ENCODE measurements at regions not wholly inside any gene's neighbourhood (a gene's known extent, or its start where the extent isn't known, plus 50 kb on each side); places are given as distances from the start of the nearest gene placed in this dataset.

DNA sequence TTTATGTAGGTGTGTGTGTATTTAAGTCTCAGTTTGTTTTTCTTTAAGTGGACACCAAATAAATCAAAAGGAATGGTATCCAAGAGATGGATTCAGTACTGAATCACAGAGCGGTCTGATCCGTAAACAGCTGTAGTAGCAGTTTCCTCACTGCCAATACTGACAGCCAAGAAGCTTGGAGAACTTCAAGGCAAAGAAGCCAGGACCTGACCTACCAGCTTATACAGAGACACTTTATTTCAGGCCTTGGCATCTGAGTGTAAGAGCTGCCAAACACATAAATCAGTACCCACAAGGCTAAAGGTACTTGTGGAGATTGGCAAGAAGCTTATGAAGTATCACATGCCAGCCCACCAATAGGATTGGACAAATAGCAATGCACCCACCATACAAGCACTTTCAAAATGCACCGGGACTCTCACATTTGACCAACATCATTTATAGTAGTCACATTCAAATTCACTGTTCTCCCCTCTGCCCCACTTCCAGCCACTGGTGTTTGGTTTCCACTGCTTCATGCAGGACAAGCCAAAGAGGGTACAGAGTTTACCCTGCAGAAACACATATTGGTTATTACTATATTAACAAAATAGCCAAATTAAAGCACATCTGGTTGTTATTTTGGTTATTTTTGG lies 357.9 kb downstream of the KLF12 start:
- H3K27ac Mint-ChIP-seq: peak overlapping the region in 8 of 9 donors; percentile 45 to 84 (median 60)
- no peaks in the 10 kb centered on the region for H3K27me3 Mint-ChIP-seq
- intact Hi-C loops (cut with micrococcal nuclease): loop anchor here in 1 of 2 donors (2.0 kb wide), 1 partner anchor 17 kb away; no protein-coding TSS in a partner anchor
- H3K4me1 ChIP-seq (ENCODE audit: control insufficient read depth in 2 of 2, insufficient read depth in 2 of 2, low read length in 2 of 2): peaks cover 0 to 8% of the 10 kb centered on the region in 2 donors
- peaks cover 0 to 12% (median 0%) of the 10 kb centered on the region in 3 experiments for H3K36me3 ChIP-seq (ENCODE audit: control insufficient read depth in 2 of 3, insufficient read depth in 3 of 3, low read length in 3 of 3)
- POLR2A ChIA-PET: interaction anchor here (0.6 to 1.8 kb wide), 2 partner anchors 10 to 45 kb away, joined by 5 to 7 read pairs; no protein-coding TSS in a partner anchor
- peak overlapping the region in 1 of 10 donors; percentile 15 for H3K4me3 Mint-ChIP-seq
- ATAC-seq (no peak), DNase-seq (no peak)
- CTCF ChIA-PET: no interaction called here
- H3K4me3 ChIP-seq (ENCODE audit: low read length): no peak overlapping the region
- peaks cover 5 to 44% (median 16%) of the 10 kb centered on the region in 11 donors for H3K9me3 Mint-ChIP-seq
- peaks cover 0 to 53% (median 43%) of the 10 kb centered on the region in 7 donors for H3K4me1 Mint-ChIP-seq
- no peaks in the 10 kb centered on the region for H3K9me3 ChIP-seq (ENCODE audit: control insufficient read depth in 2 of 3, low read length in 3 of 3)
- peaks cover 32 to 79% (median 60%) of the 10 kb centered on the region in 5 donors for H3K36me3 Mint-ChIP-seq
- no peaks in the 10 kb centered on the region for H3K27me3 ChIP-seq (ENCODE audit: control insufficient read depth in 2 of 2, insufficient read depth in 2 of 2, low read length in 2 of 2)
- H3K27ac ChIP-seq (ENCODE audit: low read depth, low read length): no peak overlapping the region

DNA sequence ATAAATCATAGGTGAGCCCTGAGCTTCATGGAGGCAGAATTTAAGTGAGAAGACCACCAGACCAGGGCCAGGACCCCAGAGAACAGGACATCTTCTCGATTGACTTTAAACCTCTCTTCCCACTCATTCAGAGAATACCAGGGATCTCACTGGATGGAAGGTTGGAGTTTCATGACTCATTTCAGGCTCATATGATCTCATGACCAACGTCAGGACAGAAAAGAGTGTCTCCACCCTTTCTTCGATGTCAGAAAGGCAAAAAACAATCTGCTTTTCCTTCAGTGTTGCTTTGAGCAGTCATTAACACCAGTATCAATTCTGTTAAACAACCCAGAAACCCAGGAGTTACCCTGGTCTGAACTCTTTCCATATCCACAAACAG lies 361.0 kb downstream of the KLF12 start:
- no peak for ATAC-seq
- POLR2A ChIA-PET: interaction anchor here (0.5 to 1.0 kb wide), 3 partner anchors 7 to 367 kb away, joined by 3 read pairs; no protein-coding TSS in a partner anchor

GRCh38 chr13:73772449-73773167 lies 361.6 kb downstream of the KLF12 start:
- H3K4me1 ChIP-seq (ENCODE audit: control insufficient read depth in 2 of 2, insufficient read depth in 2 of 2, low read length in 2 of 2): peaks cover 7 to 28% of the 10 kb centered on the region in 2 donors
- ChIA-PET POLR2A (interaction anchor here (0.5 kb wide), 1 partner anchor 367 kb away, joined by 3 read pairs; no protein-coding TSS in a partner anchor), CTCF (no interaction called here)
- Mint-ChIP-seq H3K36me3 (peaks cover 32 to 64% (median 49%) of the 10 kb centered on the region in 5 donors), H3K27ac (peak overlapping the region in 8 of 9 donors; percentile 80 to 91 (median 85)), H3K9me3 (peaks cover 2 to 37% (median 13%) of the 10 kb centered on the region in 11 donors), H3K4me1 (peaks cover 11 to 71% (median 68%) of the 10 kb centered on the region in 7 donors), H3K4me3 (peak overlapping the region in 7 of 10 donors; percentile 6 to 45 (median 26)), H3K27me3 (no peaks in the 10 kb centered on the region)
- H3K4me3 ChIP-seq (ENCODE audit: low read length): no peak overlapping the region
- no peaks in the 10 kb centered on the region for H3K27me3 ChIP-seq (ENCODE audit: control insufficient read depth in 2 of 2, insufficient read depth in 2 of 2, low read length in 2 of 2)
- no peak for ATAC-seq
- intact Hi-C loops (cut with micrococcal nuclease): no loop called here
- H3K9me3 ChIP-seq (ENCODE audit: control insufficient read depth in 2 of 3, low read length in 3 of 3): no peaks in the 10 kb centered on the region
- H3K36me3 ChIP-seq (ENCODE audit: control insufficient read depth in 2 of 3, insufficient read depth in 3 of 3, low read length in 3 of 3): peaks cover 0 to 7% (median 0%) of the 10 kb centered on the region in 3 experiments
- H3K27ac ChIP-seq (ENCODE audit: low read depth, low read length): no peak overlapping the region
- peak in 1 of 9 donors; percentile 9 for DNase-seq

More for the DNA sequence above, 361.0 kb downstream of the KLF12 start:
- H3K9me3 ChIP-seq (ENCODE audit: control insufficient read depth in 2 of 3, low read length in 3 of 3): no peaks in the 10 kb centered on the region
- no peak for DNase-seq
- H3K27me3 Mint-ChIP-seq: no peaks in the 10 kb centered on the region
- H3K36me3 Mint-ChIP-seq: peaks cover 32 to 65% (median 49%) of the 10 kb centered on the region in 5 donors
- intact Hi-C loops (cut with micrococcal nuclease): no loop called here
- H3K27ac ChIP-seq (ENCODE audit: low read depth, low read length): no peak overlapping the region
- no peak overlapping the region for H3K4me3 ChIP-seq (ENCODE audit: low read length)
- H3K4me1 ChIP-seq (ENCODE audit: control insufficient read depth in 2 of 2, insufficient read depth in 2 of 2, low read length in 2 of 2): peaks cover 1 to 22% of the 10 kb centered on the region in 2 donors
- CTCF ChIA-PET: no interaction called here
- H3K4me1 Mint-ChIP-seq: peaks cover 6 to 66% (median 62%) of the 10 kb centered on the region in 7 donors
- peaks cover 0 to 7% (median 0%) of the 10 kb centered on the region in 3 experiments for H3K36me3 ChIP-seq (ENCODE audit: control insufficient read depth in 2 of 3, insufficient read depth in 3 of 3, low read length in 3 of 3)
- H3K9me3 Mint-ChIP-seq: peaks cover 2 to 37% (median 13%) of the 10 kb centered on the region in 11 donors
- peak overlapping the region in 5 of 10 donors; percentile 16 to 45 (median 25) for H3K4me3 Mint-ChIP-seq
- no peaks in the 10 kb centered on the region for H3K27me3 ChIP-seq (ENCODE audit: control insufficient read depth in 2 of 2, insufficient read depth in 2 of 2, low read length in 2 of 2)
- peak overlapping the region in 8 of 9 donors; percentile 77 to 91 (median 85) for H3K27ac Mint-ChIP-seq

DNA sequence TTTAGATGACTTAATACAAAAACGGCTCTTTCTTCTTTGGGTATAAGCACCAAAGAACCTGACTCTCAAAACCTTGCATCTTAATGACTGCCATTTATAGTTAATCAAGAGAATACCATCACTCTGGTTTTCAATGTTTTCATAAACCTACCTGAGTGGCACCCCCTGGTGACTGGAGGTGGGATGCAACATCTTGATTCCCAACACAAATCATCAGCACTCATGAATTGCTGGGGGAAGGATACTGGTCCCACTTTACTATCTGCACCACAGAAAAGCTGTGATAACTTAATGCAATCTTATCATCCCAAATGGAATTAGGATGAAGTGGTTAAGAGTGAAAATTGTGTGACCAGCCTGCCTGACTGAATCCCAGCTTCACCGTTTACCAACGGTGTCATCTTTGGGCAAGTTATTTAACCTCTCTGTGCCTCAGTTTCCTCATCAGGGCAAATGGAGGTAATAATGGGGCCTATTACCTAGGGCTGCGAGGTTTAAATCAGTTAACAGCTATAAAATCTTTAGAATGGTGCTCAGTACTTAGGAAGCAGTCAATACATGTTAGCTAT lies 366.4 kb downstream of the KLF12 start:
- no peaks in the 10 kb centered on the region for H3K27me3 Mint-ChIP-seq
- ChIA-PET CTCF (interaction anchor here (0.7 to 4.0 kb wide), 7 partner anchors 11 to 519 kb away, joined by 3 to 41 read pairs (median 6); no protein-coding TSS in a partner anchor), POLR2A (interaction anchor here (0.8 to 4.7 kb wide), 11 partner anchors 10 to 1559 kb away, joined by 3 to 43 read pairs (median 3); partner anchors contain the start of gene KLF12)
- peak in 3 of 9 donors; percentile 17 to 23 (median 19) for DNase-seq
- Histone ChIP-seq H3K27ac (ENCODE audit: low read depth, low read length) (peak overlapping the region; percentile 77), H3K4me1 (ENCODE audit: control insufficient read depth in 2 of 2, insufficient read depth in 2 of 2, low read length in 2 of 2) (peaks cover 37 to 52% of the 10 kb centered on the region in 2 donors), H3K27me3 (ENCODE audit: control insufficient read depth in 2 of 2, insufficient read depth in 2 of 2, low read length in 2 of 2) (no peaks in the 10 kb centered on the region), H3K4me3 (ENCODE audit: low read length) (no peak overlapping the region), H3K36me3 (ENCODE audit: control insufficient read depth in 2 of 3, insufficient read depth in 3 of 3, low read length in 3 of 3) (peaks cover 0 to under 1% (median 0%) of the 10 kb centered on the region in 3 experiments), H3K9me3 (ENCODE audit: control insufficient read depth in 2 of 3, low read length in 3 of 3) (no peaks in the 10 kb centered on the region)
- peaks cover 37 to 91% (median 86%) of the 10 kb centered on the region in 7 donors for H3K4me1 Mint-ChIP-seq
- intact Hi-C loops (cut with micrococcal nuclease): loop anchor here (1.0 to 5.0 kb wide), 11 partner anchors 14 to 1559 kb away; no protein-coding TSS in a partner anchor
- peaks cover 21 to 44% (median 42%) of the 10 kb centered on the region in 5 donors for H3K36me3 Mint-ChIP-seq
- H3K4me3 Mint-ChIP-seq: peak overlapping the region in 8 of 10 donors; percentile 34 to 86 (median 78)
- peaks cover 0 to 30% (median 4%) of the 10 kb centered on the region in 11 donors for H3K9me3 Mint-ChIP-seq
- ATAC-seq: no peak
- peak overlapping the region; percentile 73 to 100 (median 98) for H3K27ac Mint-ChIP-seq

- no peak overlapping the region for H3K4me3 ChIP-seq (ENCODE audit: low read length)
- H3K9me3 ChIP-seq (ENCODE audit: control insufficient read depth in 2 of 3, low read length in 3 of 3): no peaks in the 10 kb centered on the region
- DNase-seq (peak in 7 of 9 donors; percentile 27 to 53 (median 41)), ATAC-seq (no peak)
- peaks cover 16 to 44% (median 42%) of the 10 kb centered on the region in 5 donors for H3K36me3 Mint-ChIP-seq
- H3K27me3 Mint-ChIP-seq: no peaks in the 10 kb centered on the region
- POLR2A ChIA-PET: interaction anchor here (0.8 to 4.7 kb wide), 13 partner anchors 10 to 1559 kb away, joined by 3 to 43 read pairs (median 5); partner anchors contain the start of gene KLF12
- CTCF ChIA-PET: interaction anchor here (0.5 to 4.0 kb wide), 7 partner anchors 11 to 520 kb away, joined by 3 to 41 read pairs (median 6); no protein-coding TSS in a partner anchor
- no peaks in the 10 kb centered on the region for H3K27me3 ChIP-seq (ENCODE audit: control insufficient read depth in 2 of 2, insufficient read depth in 2 of 2, low read length in 2 of 2)
- peaks cover 37 to 52% of the 10 kb centered on the region in 2 donors for H3K4me1 ChIP-seq (ENCODE audit: control insufficient read depth in 2 of 2, insufficient read depth in 2 of 2, low read length in 2 of 2)
- peak overlapping the region; percentile 77 for H3K27ac ChIP-seq (ENCODE audit: low read depth, low read length)
- H3K27ac Mint-ChIP-seq: peak overlapping the region; percentile 73 to 100 (median 98)
- intact Hi-C loops (cut with micrococcal nuclease): loop anchor here (1.0 to 5.0 kb wide), 11 partner anchors 13 to 1560 kb away; no protein-coding TSS in a partner anchor
- H3K4me1 Mint-ChIP-seq: peaks cover 34 to 91% (median 86%) of the 10 kb centered on the region in 7 donors
- H3K4me3 Mint-ChIP-seq: peak overlapping the region; percentile 18 to 86 (median 70)
- peaks cover 0 to 30% (median 2%) of the 10 kb centered on the region in 11 donors for H3K9me3 Mint-ChIP-seq
- H3K36me3 ChIP-seq (ENCODE audit: control insufficient read depth in 2 of 3, insufficient read depth in 3 of 3, low read length in 3 of 3): peaks cover 0 to 4% (median 0%) of the 10 kb centered on the region in 3 experiments
These were observed 366.9 kb downstream of the KLF12 start for GRCh38 chr13:73767191-73767741.

Measured in naive thymus-derived CD4-positive, alpha-beta T cell (primary cell).